ENCODE measurements at regions not wholly inside any gene's neighbourhood (a gene's known extent, or its start where the extent isn't known, plus 50 kb on each side); places are given as distances from the start of the nearest gene placed in this dataset.

- no peak for DNase-seq (ENCODE audit: extremely low read depth, insufficient read length)
- no peaks in the 10 kb centered on the region for H3K27me3 ChIP-seq (replicated peaks; ENCODE audit: control insufficient read depth, insufficient read depth, low read length)
- TF ChIP-seq CTCF (IDR thresholded peaks at IDR 0.05; ENCODE audit: insufficient read depth, low read length, poor library complexity, severe bottlenecking), result no peak
- H3K4me3 ChIP-seq (replicated peaks; ENCODE audit: low read depth, low read length), result no peak overlapping the region
- no peaks in the 10 kb centered on the region for H3K36me3 ChIP-seq (ENCODE audit: control insufficient read depth, insufficient read depth, low read length)
Observed at GRCh38 chr10:91023700-91024398, 103.0 kb upstream of the ANKRD1 start.

- no peak for TF ChIP-seq CTCF (IDR thresholded peaks at IDR 0.05; ENCODE audit: insufficient read depth, low read length, poor library complexity, severe bottlenecking)
- Histone ChIP-seq H3K36me3 (ENCODE audit: control insufficient read depth, insufficient read depth, low read length) (no peaks in the 10 kb centered on the region), H3K4me3 (replicated peaks; ENCODE audit: low read depth, low read length) (no peak overlapping the region), H3K27me3 (replicated peaks; ENCODE audit: control insufficient read depth, insufficient read depth, low read length) (no peaks in the 10 kb centered on the region)
- no peak for DNase-seq (ENCODE audit: extremely low read depth, insufficient read length)
Observed at GRCh38 chr10:91024541-91024940, 103.7 kb upstream of the ANKRD1 start.

- no peak for DNase-seq (ENCODE audit: extremely low read depth, insufficient read length)
- no peak for TF ChIP-seq CTCF (IDR thresholded peaks at IDR 0.05; ENCODE audit: insufficient read depth, low read length, poor library complexity, severe bottlenecking)
- no peaks in the 10 kb centered on the region for H3K27me3 ChIP-seq (replicated peaks; ENCODE audit: control insufficient read depth, insufficient read depth, low read length)
Observed at GRCh38 chr10:91032611-91033206, 111.8 kb upstream of the ANKRD1 start.

GRCh38 chr10:91033324-91033950 lies 112.5 kb upstream of the ANKRD1 start:
- Histone ChIP-seq H3K27me3 (replicated peaks; ENCODE audit: control insufficient read depth, insufficient read depth, low read length) (no peaks in the 10 kb centered on the region), H3K36me3 (ENCODE audit: control insufficient read depth, insufficient read depth, low read length) (no peaks in the 10 kb centered on the region), H3K4me3 (replicated peaks; ENCODE audit: low read depth, low read length) (no peak overlapping the region)
- TF ChIP-seq CTCF (IDR thresholded peaks at IDR 0.05; ENCODE audit: insufficient read depth, low read length, poor library complexity, severe bottlenecking), result no peak
- no peak for DNase-seq (ENCODE audit: extremely low read depth, insufficient read length)

More at GRCh38 chr10:91032611-91033206, 111.8 kb upstream of the ANKRD1 start:
- no peak overlapping the region for H3K4me3 ChIP-seq (replicated peaks; ENCODE audit: low read depth, low read length)
- no peaks in the 10 kb centered on the region for H3K36me3 ChIP-seq (ENCODE audit: control insufficient read depth, insufficient read depth, low read length)

- Histone ChIP-seq H3K36me3 (ENCODE audit: control insufficient read depth, insufficient read depth, low read length) (no peaks in the 10 kb centered on the region), H3K27me3 (replicated peaks; ENCODE audit: control insufficient read depth, insufficient read depth, low read length) (no peaks in the 10 kb centered on the region), H3K4me3 (replicated peaks; ENCODE audit: low read depth, low read length) (no peak overlapping the region)
- no peak for TF ChIP-seq CTCF (IDR thresholded peaks at IDR 0.05; ENCODE audit: insufficient read depth, low read length, poor library complexity, severe bottlenecking)
- no peak for DNase-seq (ENCODE audit: extremely low read depth, insufficient read length)
Observed at GRCh38 chr10:91034042-91034441, 113.2 kb upstream of the ANKRD1 start.
